IPS-18a (cell line): ENCODE measurements at regions not wholly inside any gene's neighbourhood (a gene's known extent, or its start where the extent isn't known, plus 50 kb on each side); places are given as distances from the start of the nearest gene placed in this dataset.

ENCODE experiments used
- H3K27ac ChIP-seq: one replicate; pipeline ENCODE4 v1.5.1; 2013; ENCODE audit warnings: low read length
- H3K27me3 ChIP-seq: one replicate; pipeline ENCODE4 v1.6.1; 2013; ENCODE audit warnings: mild to moderate bottlenecking, low read length; ENCODE audit not compliant: control insufficient read depth, insufficient read depth
- H3K36me3 ChIP-seq: one replicate; pipeline ENCODE4 v1.6.1; 2013; ENCODE audit warnings: low read depth, low read length; ENCODE audit not compliant: control insufficient read depth
- H3K4me1 ChIP-seq: one replicate; pipeline ENCODE4 v1.6.1; 2013; ENCODE audit warnings: low read depth, low read length; ENCODE audit not compliant: control insufficient read depth
- H3K4me3 ChIP-seq: one replicate; pipeline ENCODE4 v1.5.1; 2013; ENCODE audit warnings: low read length
- H3K9ac ChIP-seq: one replicate; pipeline ENCODE4 v1.6.1; 2013; ENCODE audit warnings: mild to moderate bottlenecking, low read length, moderate library complexity
- H3K9me3 ChIP-seq: one replicate; pipeline ENCODE4 v1.6.1; 2013; ENCODE audit warnings: low read depth, low read length; ENCODE audit not compliant: control insufficient read depth

- Histone ChIP-seq H3K4me1 (no peaks in the 10 kb centered on the region), H3K4me3 (no peak overlapping the region), H3K27me3 (no peaks in the 10 kb centered on the region), H3K36me3 (no peaks in the 10 kb centered on the region), H3K9me3 (no peaks in the 10 kb centered on the region), H3K9ac (no peak overlapping the region), H3K27ac (no peak overlapping the region)
Observed at GRCh38 chr3:69591164-69591736, 148.0 kb upstream of the MITF start.

DNA sequence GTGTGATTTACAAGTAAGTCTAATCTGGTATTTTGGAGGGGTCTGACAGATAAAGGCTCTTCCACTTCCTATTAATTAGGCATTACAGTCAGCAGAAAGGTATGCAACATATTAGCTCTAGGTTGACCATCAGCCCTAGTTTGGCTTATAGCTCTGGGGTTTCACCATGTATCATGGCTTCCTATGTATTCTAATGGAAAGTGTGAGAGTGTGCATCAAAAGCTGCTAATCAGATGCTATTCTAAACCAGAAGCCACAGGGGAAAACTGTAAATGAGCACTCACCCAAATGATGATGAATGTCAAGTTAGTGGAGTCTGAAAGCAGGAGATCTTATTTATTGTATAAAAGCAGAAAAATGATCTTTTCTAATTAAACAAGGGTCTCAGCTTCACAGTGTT is 149.2 kb upstream of the MITF start:
- Histone ChIP-seq H3K27ac (no peak overlapping the region), H3K4me1 (no peaks in the 10 kb centered on the region), H3K9ac (no peak overlapping the region), H3K27me3 (no peaks in the 10 kb centered on the region), H3K36me3 (no peaks in the 10 kb centered on the region), H3K9me3 (no peaks in the 10 kb centered on the region), H3K4me3 (no peak overlapping the region)

DNA sequence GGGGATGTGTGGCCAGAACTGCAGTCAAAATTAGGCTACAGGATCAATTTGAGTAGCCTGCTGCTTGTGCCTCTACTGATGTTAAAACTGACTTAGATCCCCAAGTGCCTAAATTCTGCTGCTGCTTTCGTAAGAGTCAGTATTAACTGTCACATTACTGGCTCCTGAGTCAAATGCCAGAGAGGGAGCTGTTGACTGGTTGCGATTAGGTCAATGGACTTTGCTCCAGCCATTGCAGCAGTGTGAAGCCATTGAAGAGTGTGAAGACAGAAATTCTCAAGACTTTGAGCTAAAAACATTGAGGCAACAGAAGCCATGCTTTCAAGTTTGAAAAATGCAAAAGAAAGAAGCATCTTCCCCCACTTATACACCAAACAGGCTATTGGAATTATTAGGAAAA is 151.1 kb upstream of the MITF start:
- Histone ChIP-seq H3K27ac (no peak overlapping the region), H3K27me3 (no peaks in the 10 kb centered on the region), H3K4me3 (no peak overlapping the region), H3K9me3 (no peaks in the 10 kb centered on the region), H3K4me1 (no peaks in the 10 kb centered on the region), H3K9ac (no peak overlapping the region), H3K36me3 (no peaks in the 10 kb centered on the region)

- Histone ChIP-seq H3K27ac (no peak overlapping the region), H3K4me1 (no peaks in the 10 kb centered on the region), H3K9me3 (no peaks in the 10 kb centered on the region), H3K9ac (no peak overlapping the region), H3K36me3 (no peaks in the 10 kb centered on the region), H3K27me3 (no peaks in the 10 kb centered on the region), H3K4me3 (no peak overlapping the region)
Observed at GRCh38 chr3:69585472-69585871, 153.8 kb upstream of the MITF start.

- Histone ChIP-seq H3K27me3 (no peaks in the 10 kb centered on the region), H3K9me3 (no peaks in the 10 kb centered on the region), H3K4me1 (no peaks in the 10 kb centered on the region), H3K36me3 (no peaks in the 10 kb centered on the region), H3K4me3 (no peak overlapping the region), H3K9ac (no peak overlapping the region), H3K27ac (no peak overlapping the region)
Observed at GRCh38 chr3:69582044-69582443, 157.2 kb upstream of the MITF start.

- no peak overlapping the region for H3K4me3 ChIP-seq
- no peaks in the 10 kb centered on the region for H3K36me3 ChIP-seq
- no peaks in the 10 kb centered on the region for H3K9me3 ChIP-seq
- no peak overlapping the region for H3K9ac ChIP-seq
- H3K4me1 ChIP-seq, result no peaks in the 10 kb centered on the region
- H3K27ac ChIP-seq, result no peak overlapping the region
- no peaks in the 10 kb centered on the region for H3K27me3 ChIP-seq
Observed at GRCh38 chr3:69579306-69580041, 159.8 kb upstream of the MITF start.

- Histone ChIP-seq H3K4me1 (no peaks in the 10 kb centered on the region), H3K4me3 (no peak overlapping the region)
Observed at GRCh38 chr3:69569520-69569919, 169.7 kb upstream of the MITF start.

GRCh38 chr3:69568951-69569350 is 170.3 kb upstream of the MITF start:
- Histone ChIP-seq H3K4me3 (no peak overlapping the region), H3K4me1 (no peaks in the 10 kb centered on the region), H3K36me3 (no peaks in the 10 kb centered on the region), H3K27ac (no peak overlapping the region), H3K9ac (no peak overlapping the region), H3K27me3 (no peaks in the 10 kb centered on the region), H3K9me3 (no peaks in the 10 kb centered on the region)

More at GRCh38 chr3:69569520-69569919, 169.7 kb upstream of the MITF start:
- Histone ChIP-seq H3K36me3 (no peaks in the 10 kb centered on the region), H3K9ac (no peak overlapping the region), H3K27me3 (no peaks in the 10 kb centered on the region), H3K27ac (no peak overlapping the region), H3K9me3 (no peaks in the 10 kb centered on the region)

DNA sequence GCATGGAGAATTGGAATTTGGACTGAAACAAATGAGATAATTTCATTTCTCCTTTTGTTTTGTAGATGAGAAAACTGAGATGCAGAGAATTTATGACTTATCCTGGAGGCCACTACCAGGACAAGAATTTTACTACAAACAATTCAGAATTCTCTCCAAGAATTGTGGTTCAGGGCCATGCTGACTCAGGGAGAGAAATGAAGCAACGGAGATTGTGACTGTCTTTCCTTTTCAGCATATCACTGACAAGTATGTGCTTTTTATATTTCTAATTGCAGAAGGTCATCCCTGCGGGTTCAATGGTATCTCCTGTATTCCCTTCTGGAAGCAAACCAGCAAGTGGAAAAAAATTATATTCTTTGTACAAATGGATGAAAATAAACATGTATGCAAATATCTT is 170.8 kb upstream of the MITF start:
- H3K27ac ChIP-seq, result no peak overlapping the region
- no peaks in the 10 kb centered on the region for H3K36me3 ChIP-seq
- H3K9ac ChIP-seq, result no peak overlapping the region
- H3K27me3 ChIP-seq, result no peaks in the 10 kb centered on the region
- H3K4me3 ChIP-seq, result no peak overlapping the region
- no peaks in the 10 kb centered on the region for H3K9me3 ChIP-seq
- H3K4me1 ChIP-seq, result no peaks in the 10 kb centered on the region

GRCh38 chr3:69567710-69568052 is 171.6 kb upstream of the MITF start:
- H3K4me1 ChIP-seq, result no peaks in the 10 kb centered on the region
- no peak overlapping the region for H3K27ac ChIP-seq
- H3K27me3 ChIP-seq, result no peaks in the 10 kb centered on the region
- no peak overlapping the region for H3K9ac ChIP-seq
- no peaks in the 10 kb centered on the region for H3K36me3 ChIP-seq
- no peaks in the 10 kb centered on the region for H3K9me3 ChIP-seq
- H3K4me3 ChIP-seq, result no peak overlapping the region

DNA sequence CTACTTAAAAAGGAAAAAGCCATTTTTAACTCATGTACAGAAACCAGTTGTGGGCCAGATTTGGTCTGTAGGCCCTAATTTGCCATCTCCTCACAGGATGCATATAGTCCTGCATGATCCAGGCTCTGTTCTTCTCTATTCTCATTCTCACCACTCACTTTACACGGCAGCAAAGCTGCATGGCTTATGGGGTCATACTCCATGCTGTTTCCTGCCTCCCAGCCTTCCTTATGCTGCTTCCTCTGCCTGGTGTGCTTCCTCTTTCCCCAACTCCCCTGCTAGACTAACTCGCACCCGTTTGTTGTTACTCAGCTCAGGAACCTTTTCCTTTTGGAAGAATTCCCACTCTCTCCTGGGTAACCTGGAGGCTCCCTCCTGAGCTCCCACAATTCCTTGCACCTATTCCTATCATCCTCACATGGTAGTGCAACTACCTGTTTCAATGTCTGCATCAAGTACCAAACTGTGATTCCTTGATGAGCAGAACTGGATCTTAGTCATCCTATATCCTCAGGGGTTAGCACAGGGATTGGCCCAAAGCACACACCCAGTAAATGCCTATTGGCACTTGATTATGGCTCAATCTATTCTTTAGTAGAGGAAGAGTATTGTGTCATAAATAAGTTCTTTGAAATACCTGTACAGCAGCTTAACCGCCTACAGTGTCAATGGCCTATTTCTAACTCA is 172.1 kb upstream of the MITF start:
- no peak overlapping the region for H3K27ac ChIP-seq
- no peaks in the 10 kb centered on the region for H3K9me3 ChIP-seq
- no peaks in the 10 kb centered on the region for H3K36me3 ChIP-seq
- no peaks in the 10 kb centered on the region for H3K27me3 ChIP-seq
- H3K4me1 ChIP-seq, result no peaks in the 10 kb centered on the region
- H3K9ac ChIP-seq, result no peak overlapping the region
- no peak overlapping the region for H3K4me3 ChIP-seq

DNA sequence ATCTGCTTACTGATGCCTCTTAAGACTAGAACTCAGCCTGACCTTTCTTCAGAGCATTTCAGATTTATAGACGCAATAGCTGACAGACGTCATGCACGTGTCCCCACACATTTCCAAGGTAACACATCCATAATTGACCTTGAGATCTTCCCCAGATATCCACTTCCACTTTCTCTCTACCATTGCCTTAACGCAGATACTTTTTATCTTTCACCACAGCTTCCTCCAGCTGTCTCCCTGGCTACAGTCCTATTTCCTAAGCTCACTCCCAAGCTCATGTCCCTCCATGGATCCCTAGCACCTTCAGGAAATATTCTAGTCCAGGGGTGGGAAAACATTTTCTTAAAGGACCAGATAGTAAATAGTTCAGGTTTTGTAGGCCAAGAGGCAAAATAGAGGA is 173.0 kb upstream of the MITF start:
- H3K4me1 ChIP-seq, result no peaks in the 10 kb centered on the region
- no peak overlapping the region for H3K27ac ChIP-seq
- H3K9me3 ChIP-seq, result no peaks in the 10 kb centered on the region
- H3K4me3 ChIP-seq, result no peak overlapping the region
- no peaks in the 10 kb centered on the region for H3K36me3 ChIP-seq
- H3K9ac ChIP-seq, result no peak overlapping the region
- no peaks in the 10 kb centered on the region for H3K27me3 ChIP-seq
